GM12865 (cell line): ENCODE measurements at regions not wholly inside any gene's neighbourhood (a gene's known extent, or its start where the extent isn't known, plus 50 kb on each side); places are given as distances from the start of the nearest gene placed in this dataset.

ENCODE experiments used
- DNase-seq: peaks from one replicate; pipeline ENCODE4 v3.0.0; 2010; ENCODE audit warnings: low read depth
- H3K4me3 ChIP-seq: 2 replicates; pipeline ENCODE4 v1.5.1; 2011; ENCODE audit warnings: mild to moderate bottlenecking, low read depth, low read length, control low read depth
- CTCF ChIP-seq: IDR thresholded peaks from 2 replicates; pipeline ENCODE4 v1.5.1; 2011; ENCODE audit warnings: low read length, control low read depth, low read depth, inconsistent platforms; ENCODE audit not compliant: insufficient read depth; ENCODE audit errors: missing control alignments

- no peak for DNase-seq
- H3K4me3 ChIP-seq = no peak overlapping the region
- no peak for TF ChIP-seq CTCF
Measured at GRCh38 chr1:96979304-96980268, 258.0 kb downstream of the PTBP2 start.

- DNase-seq = no peak
- H3K4me3 ChIP-seq = no peak overlapping the region
- no peak for TF ChIP-seq CTCF
Measured at GRCh38 chr1:96980448-96980847, 258.9 kb downstream of the PTBP2 start.

GRCh38 chr1:96981181-96981580, 259.6 kb downstream of the PTBP2 start:
- no peak overlapping the region for H3K4me3 ChIP-seq
- DNase-seq = no peak
- TF ChIP-seq CTCF = no peak

GRCh38 chr1:96982118-96982517, 260.5 kb downstream of the PTBP2 start:
- TF ChIP-seq CTCF = no peak
- H3K4me3 ChIP-seq = no peak overlapping the region
- DNase-seq = no peak

GRCh38 chr1:96983866-96984265, 262.3 kb downstream of the PTBP2 start:
- no peak for TF ChIP-seq CTCF
- H3K4me3 ChIP-seq = no peak overlapping the region
- no peak for DNase-seq

- TF ChIP-seq CTCF = no peak
- DNase-seq = no peak
- no peak overlapping the region for H3K4me3 ChIP-seq
Measured at GRCh38 chr1:96987186-96987703, 265.7 kb downstream of the PTBP2 start.

GRCh38 chr1:96989302-96989701, 267.7 kb downstream of the PTBP2 start:
- H3K4me3 ChIP-seq = no peak overlapping the region
- no peak for DNase-seq
- TF ChIP-seq CTCF = no peak
